ENCODE measurements at regions not wholly inside any gene's neighbourhood (a gene's known extent, or its start where the extent isn't known, plus 50 kb on each side); places are given as distances from the start of the nearest gene placed in this dataset.

GRCh38 chr6:167467282-167467681 is 142.4 kb downstream of the TTLL2 start:
- Histone ChIP-seq H3K79me2 (ENCODE audit: insufficient read depth, low read length) (no peaks in the 10 kb centered on the region), H4K20me1 (ENCODE audit: insufficient read depth, low read length) (no peaks in the 10 kb centered on the region), H3K9ac (ENCODE audit: low read length) (no peak overlapping the region), H3K9me2 (ENCODE audit: low read depth, low read length) (no peaks in the 10 kb centered on the region), H3K27me3 (ENCODE audit: insufficient read depth, low read length) (peaks cover 7% of the 10 kb centered on the region; the same call in 1 of the 2 replicates), H3K4me1 (ENCODE audit: insufficient read depth, low read length, severe bottlenecking) (no peaks in the 10 kb centered on the region), H3K4me3 (ENCODE audit: low read depth, low read length, poor library complexity, severe bottlenecking) (no peak overlapping the region), H3K4me2 (ENCODE audit: low read length) (no peak overlapping the region), H2AFZ (ENCODE audit: low read length) (no peak overlapping the region), H3F3A (ENCODE audit: insufficient read depth, low read length) (no peaks in the 10 kb centered on the region), H3K9me3 (ENCODE audit: low read length) (no peaks in the 10 kb centered on the region), H3K27ac (ENCODE audit: low read depth, low read length, poor library complexity, severe bottlenecking) (no peak overlapping the region), H3K36me3 (ENCODE audit: insufficient read depth, low read length) (no peaks in the 10 kb centered on the region)
- no peak for TF ChIP-seq EZH2 (IDR thresholded peaks at IDR 0.05; ENCODE audit: borderline replicate concordance, low read length)

GRCh38 chr6:167467793-167468431 is 143.0 kb downstream of the TTLL2 start:
- Histone ChIP-seq H2AFZ (ENCODE audit: low read length) (no peak overlapping the region), H3K4me1 (ENCODE audit: insufficient read depth, low read length, severe bottlenecking) (no peaks in the 10 kb centered on the region), H3K4me3 (ENCODE audit: low read depth, low read length, poor library complexity, severe bottlenecking) (no peak overlapping the region), H3K4me2 (ENCODE audit: low read length) (no peak overlapping the region), H3K9ac (ENCODE audit: low read length) (no peak overlapping the region), H3K27me3 (ENCODE audit: insufficient read depth, low read length) (peaks cover 7% of the 10 kb centered on the region; the same call in 1 of the 2 replicates), H3F3A (ENCODE audit: insufficient read depth, low read length) (no peaks in the 10 kb centered on the region), H3K9me2 (ENCODE audit: low read depth, low read length) (no peaks in the 10 kb centered on the region), H3K9me3 (ENCODE audit: low read length) (no peaks in the 10 kb centered on the region), H3K79me2 (ENCODE audit: insufficient read depth, low read length) (no peaks in the 10 kb centered on the region), H3K27ac (ENCODE audit: low read depth, low read length, poor library complexity, severe bottlenecking) (no peak overlapping the region), H4K20me1 (ENCODE audit: insufficient read depth, low read length) (no peaks in the 10 kb centered on the region), H3K36me3 (ENCODE audit: insufficient read depth, low read length) (no peaks in the 10 kb centered on the region)
- TF ChIP-seq CTCF (IDR thresholded peaks at IDR 0.05; ENCODE audit: low read length): no peak
- TF ChIP-seq EZH2 (IDR thresholded peaks at IDR 0.05; ENCODE audit: borderline replicate concordance, low read length): no peak

GRCh38 chr6:167469101-167469500 is 144.2 kb downstream of the TTLL2 start:
- Histone ChIP-seq H3K36me3 (ENCODE audit: insufficient read depth, low read length) (no peaks in the 10 kb centered on the region), H3K4me1 (ENCODE audit: insufficient read depth, low read length, severe bottlenecking) (no peaks in the 10 kb centered on the region), H3K27me3 (ENCODE audit: insufficient read depth, low read length) (peaks cover 2% of the 10 kb centered on the region; the same call in 1 of the 2 replicates), H3K27ac (ENCODE audit: low read depth, low read length, poor library complexity, severe bottlenecking) (no peak overlapping the region), H3F3A (ENCODE audit: insufficient read depth, low read length) (no peaks in the 10 kb centered on the region), H3K4me3 (ENCODE audit: low read depth, low read length, poor library complexity, severe bottlenecking) (no peak overlapping the region), H3K9me2 (ENCODE audit: low read depth, low read length) (no peaks in the 10 kb centered on the region), H4K20me1 (ENCODE audit: insufficient read depth, low read length) (no peaks in the 10 kb centered on the region), H3K9ac (ENCODE audit: low read length) (no peak overlapping the region), H2AFZ (ENCODE audit: low read length) (no peak overlapping the region), H3K4me2 (ENCODE audit: low read length) (no peak overlapping the region), H3K9me3 (ENCODE audit: low read length) (no peaks in the 10 kb centered on the region), H3K79me2 (ENCODE audit: insufficient read depth, low read length) (no peaks in the 10 kb centered on the region)
- TF ChIP-seq EZH2 (IDR thresholded peaks at IDR 0.05; ENCODE audit: borderline replicate concordance, low read length): no peak
- no peak for TF ChIP-seq CTCF (IDR thresholded peaks at IDR 0.05; ENCODE audit: low read length)

- Histone ChIP-seq H2AFZ (ENCODE audit: low read length) (no peak overlapping the region), H3K4me1 (ENCODE audit: insufficient read depth, low read length, severe bottlenecking) (no peaks in the 10 kb centered on the region), H3K36me3 (ENCODE audit: insufficient read depth, low read length) (no peaks in the 10 kb centered on the region), H3K9ac (ENCODE audit: low read length) (no peak overlapping the region), H4K20me1 (ENCODE audit: insufficient read depth, low read length) (no peaks in the 10 kb centered on the region), H3K4me3 (ENCODE audit: low read depth, low read length, poor library complexity, severe bottlenecking) (no peak overlapping the region), H3K4me2 (ENCODE audit: low read length) (no peak overlapping the region), H3K9me2 (ENCODE audit: low read depth, low read length) (no peaks in the 10 kb centered on the region), H3K27ac (ENCODE audit: low read depth, low read length, poor library complexity, severe bottlenecking) (no peak overlapping the region), H3K9me3 (ENCODE audit: low read length) (no peaks in the 10 kb centered on the region), H3K79me2 (ENCODE audit: insufficient read depth, low read length) (no peaks in the 10 kb centered on the region), H3K27me3 (ENCODE audit: insufficient read depth, low read length) (peaks cover 2% of the 10 kb centered on the region; the same call in 1 of the 2 replicates), H3F3A (ENCODE audit: insufficient read depth, low read length) (no peaks in the 10 kb centered on the region)
- TF ChIP-seq EZH2 (IDR thresholded peaks at IDR 0.05; ENCODE audit: borderline replicate concordance, low read length) (no peak), CTCF (IDR thresholded peaks at IDR 0.05; ENCODE audit: low read length) (no peak)
Measured at GRCh38 chr6:167469672-167470071, 144.8 kb downstream of the TTLL2 start.

All from OCI-LY1 (cell line).